Nucleus accumbens (tissue), 56 donors: ENCODE measurements at regions not wholly inside any gene's neighbourhood (a gene's known extent, or its start where the extent isn't known, plus 50 kb on each side); places are given as distances from the start of the nearest gene placed in this dataset.
"Not testable (repeated sequence)": the region's sequence is repeated elsewhere in the genome, so short reads cannot be mapped to it uniquely, and the experiment has no call there.

Experiments
- DNase-seq, 56 donors: peaks; one replicate each; lab custom pipeline; 2025; lab: John Stamatoyannopoulos, UW

DNA sequence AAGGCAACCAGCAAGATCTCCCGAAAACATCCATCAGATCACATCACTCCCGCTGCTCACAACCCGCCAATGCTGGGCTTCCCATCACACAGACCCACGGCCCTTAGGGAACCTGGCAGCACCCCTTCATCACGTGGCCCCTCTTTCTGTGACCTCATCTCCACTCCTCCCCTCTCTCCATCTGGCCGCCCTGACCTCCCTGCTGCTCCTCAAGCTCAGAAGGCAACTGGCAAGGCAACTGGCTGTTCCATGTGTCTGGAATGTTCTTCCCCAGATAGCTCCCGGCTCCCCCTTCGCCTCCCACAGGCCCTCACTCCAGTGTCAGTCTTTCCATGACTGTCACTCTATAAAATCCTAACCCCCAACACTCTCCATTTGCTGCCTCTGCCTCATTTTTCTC lies 113.0 kb upstream of the ERG start:
- DNase-seq = no peak

DNA sequence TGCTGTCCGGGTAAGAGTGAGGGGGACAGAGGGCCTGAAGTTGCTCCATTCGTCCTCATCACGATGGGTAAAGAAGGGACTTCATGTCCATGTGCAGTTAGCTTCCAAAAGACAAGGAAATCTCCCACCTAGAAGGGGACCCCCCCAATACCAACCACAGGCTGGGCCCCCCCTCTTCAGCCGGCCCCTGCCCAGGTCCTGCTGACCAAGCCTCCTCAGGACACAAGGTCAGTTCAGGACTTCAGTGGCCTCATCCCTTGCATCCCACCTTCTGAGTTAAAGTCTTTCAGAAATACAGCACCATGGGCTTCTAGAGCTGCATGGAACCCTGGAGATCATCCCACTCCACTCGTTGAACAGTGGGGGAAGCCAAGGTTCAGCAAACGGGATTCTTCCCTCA lies 115.4 kb upstream of the ERG start:
- DNase-seq = no peak

DNA sequence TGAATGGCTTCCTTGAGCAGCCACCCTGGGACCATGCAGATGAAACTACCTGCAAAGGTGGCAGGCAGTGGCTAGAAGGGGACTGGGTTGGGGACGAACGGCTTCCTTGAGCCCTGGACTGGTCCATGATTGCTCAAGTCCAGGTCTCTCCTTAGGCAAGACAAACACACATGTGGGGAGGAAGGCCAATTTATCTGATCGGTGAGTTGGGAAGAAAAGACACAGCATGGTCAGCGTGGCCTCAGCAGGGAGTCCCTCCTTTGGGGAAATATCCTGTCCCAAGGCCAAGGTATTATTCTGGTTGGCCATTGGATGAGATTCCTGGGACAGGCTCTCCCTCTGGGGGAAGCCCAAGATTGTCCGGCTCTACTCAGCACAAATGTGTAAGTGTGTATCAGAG lies 116.3 kb upstream of the ERG start:
- DNase-seq = no peak

GRCh38 chr21:38619480-38619879 lies 121.2 kb upstream of the ERG start:
- no peak for DNase-seq

DNA sequence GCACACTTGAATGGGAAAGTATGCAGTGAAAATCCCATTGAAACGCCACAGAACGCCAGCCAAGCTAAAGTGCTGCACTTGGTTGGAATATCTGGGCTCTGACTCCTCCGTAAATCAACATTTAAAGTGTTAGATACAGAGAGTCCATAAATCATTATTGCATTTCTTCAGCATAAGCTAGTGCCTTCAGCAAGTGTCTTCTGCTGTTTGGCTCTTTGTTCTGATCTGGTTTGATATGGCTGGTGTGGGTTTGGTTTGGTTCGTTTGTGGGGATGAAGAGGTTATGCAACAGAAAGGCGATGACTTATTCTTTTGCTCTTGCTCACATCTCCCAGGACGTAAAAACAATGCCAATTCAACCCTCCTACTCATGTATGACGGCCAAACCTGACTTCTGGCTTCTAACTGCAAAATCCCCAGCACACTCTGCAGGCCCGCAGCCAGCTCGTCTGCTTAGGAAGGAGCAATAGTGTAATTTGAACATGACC lies 121.8 kb upstream of the ERG start:
- DNase-seq = no peak

DNA sequence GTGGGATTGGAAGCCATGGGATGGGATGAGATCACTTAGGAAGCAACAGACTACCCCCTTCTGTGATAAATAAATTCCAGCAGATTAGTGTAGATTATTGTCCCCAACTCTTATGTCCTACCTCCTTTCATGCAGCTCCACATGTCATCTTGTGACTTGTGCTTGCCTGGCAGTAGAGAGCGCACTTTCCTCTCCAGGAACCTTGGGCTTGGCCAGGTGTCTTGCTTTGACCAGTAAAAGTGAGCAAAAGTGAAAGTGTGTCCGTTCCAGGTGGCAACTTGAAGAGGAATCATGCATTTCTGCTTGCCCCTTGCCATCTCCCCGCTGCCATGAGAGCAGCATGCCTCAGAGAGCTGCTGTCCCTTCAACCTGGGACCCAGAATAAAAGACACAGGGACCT lies 122.9 kb upstream of the ERG start:
- no peak for DNase-seq

DNA sequence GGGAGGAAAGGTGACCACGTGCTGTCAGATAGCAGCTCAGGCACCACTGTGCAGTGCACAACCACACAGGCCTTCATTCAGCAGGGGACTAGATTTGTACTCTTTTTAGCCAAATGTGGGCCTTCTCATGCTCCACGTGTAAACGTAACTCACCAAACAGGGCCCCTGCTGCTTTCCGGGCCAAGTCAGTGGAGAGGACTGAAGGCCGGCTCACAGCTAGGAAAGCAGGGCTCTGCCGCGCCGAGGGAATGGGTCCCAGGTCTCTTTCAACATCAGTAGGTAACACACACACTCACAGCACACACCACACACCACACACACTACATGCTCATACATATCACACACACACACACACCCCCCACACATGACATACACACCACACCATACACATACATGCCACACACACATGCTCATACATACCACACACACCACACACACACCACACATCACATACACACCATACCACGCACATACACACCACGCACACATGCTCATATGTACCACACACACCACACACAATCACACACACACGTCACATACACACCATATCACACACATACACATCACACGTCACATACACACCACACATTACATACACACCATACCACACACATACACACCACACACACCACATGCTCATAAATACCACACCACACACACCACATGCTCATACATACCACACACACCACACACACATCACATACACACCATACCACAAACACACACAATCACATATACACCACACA lies 124.0 kb upstream of the ERG start:
- DNase-seq = no peak

DNA sequence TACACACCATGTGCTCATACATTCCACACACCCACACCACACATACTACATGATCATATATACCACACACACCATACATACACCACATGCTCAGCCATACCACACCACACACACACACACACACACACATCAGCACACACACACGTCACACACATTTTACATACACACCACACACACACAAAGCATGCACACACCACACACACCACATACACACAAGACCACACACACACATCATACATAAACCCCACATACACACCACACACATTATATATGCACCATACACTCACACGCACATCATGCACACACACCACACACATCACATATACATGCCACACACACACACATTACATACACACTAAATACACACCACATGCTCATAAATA lies 124.5 kb upstream of the ERG start:
- DNase-seq = no peak

- DNase-seq = no peak
These were observed 125.3 kb upstream of the ERG start for GRCh38 chr21:38623552-38623951.

DNA sequence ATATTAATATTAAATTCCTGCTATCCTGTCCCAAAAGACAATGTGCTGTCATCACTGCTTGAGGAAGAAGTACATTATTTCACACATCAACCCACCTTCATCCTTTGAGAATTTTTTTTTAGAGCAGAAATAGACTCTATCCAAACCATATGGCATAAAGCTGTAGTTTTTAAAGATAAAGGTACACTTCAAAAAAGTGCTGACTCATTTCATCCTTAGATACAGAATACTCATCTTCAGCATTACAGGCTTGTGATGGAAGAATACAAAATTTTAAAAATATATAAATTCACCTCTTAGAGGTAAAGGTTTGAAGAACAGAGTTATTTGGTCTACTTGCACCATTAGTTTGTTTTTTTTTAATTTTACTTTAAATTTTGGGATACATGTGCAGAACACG lies 126.7 kb upstream of the ERG start:
- DNase-seq = no peak

DNA sequence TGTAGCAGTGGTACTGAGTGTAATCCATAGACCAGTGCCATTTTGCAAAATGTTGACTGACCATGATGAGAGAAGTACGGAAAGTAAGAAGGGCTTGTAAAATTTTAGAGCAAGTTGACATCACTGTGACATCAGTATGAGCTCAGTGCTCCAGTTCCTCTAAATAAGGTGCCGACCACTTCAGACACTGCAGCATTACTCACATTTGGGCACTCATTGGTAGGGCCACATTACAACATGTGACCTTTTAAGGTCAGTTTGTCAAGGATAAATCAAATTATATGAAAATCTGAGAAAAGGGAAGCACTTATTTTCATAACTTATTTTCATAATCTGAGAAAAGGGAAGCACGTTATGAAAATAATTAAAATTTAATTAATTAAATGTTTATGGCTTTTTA lies 128.0 kb upstream of the ERG start:
- DNase-seq = no peak

- no peak for DNase-seq
These were observed 130.1 kb upstream of the ERG start for GRCh38 chr21:38628349-38628748.

- peak in 3 of 56 donors; percentile 3 to 23 (median 3) for DNase-seq
These were observed 132.9 kb upstream of the ERG start for GRCh38 chr21:38631206-38631605.

DNA sequence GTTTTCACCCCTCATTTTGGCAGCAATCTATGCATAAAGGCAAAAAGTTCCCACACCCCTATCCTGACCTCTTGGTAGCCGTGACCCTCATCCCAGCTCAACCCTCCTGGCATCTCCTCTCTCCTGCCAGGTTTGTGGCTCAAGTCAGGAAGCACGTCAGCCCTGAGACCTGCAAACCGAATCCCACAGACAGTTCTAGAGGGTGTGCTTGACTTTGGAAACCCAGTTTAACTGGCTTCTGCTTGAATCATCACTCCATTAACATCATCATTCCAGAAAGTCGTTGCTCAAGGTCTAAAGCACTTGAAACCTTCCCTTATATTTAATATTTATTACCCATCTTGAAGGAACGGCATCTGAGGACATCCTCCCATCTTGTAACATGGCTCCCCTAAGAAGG lies 133.4 kb upstream of the ERG start:
- no peak for DNase-seq

GRCh38 chr21:38637161-38637560 lies 138.9 kb upstream of the ERG start:
- no peak for DNase-seq

DNA sequence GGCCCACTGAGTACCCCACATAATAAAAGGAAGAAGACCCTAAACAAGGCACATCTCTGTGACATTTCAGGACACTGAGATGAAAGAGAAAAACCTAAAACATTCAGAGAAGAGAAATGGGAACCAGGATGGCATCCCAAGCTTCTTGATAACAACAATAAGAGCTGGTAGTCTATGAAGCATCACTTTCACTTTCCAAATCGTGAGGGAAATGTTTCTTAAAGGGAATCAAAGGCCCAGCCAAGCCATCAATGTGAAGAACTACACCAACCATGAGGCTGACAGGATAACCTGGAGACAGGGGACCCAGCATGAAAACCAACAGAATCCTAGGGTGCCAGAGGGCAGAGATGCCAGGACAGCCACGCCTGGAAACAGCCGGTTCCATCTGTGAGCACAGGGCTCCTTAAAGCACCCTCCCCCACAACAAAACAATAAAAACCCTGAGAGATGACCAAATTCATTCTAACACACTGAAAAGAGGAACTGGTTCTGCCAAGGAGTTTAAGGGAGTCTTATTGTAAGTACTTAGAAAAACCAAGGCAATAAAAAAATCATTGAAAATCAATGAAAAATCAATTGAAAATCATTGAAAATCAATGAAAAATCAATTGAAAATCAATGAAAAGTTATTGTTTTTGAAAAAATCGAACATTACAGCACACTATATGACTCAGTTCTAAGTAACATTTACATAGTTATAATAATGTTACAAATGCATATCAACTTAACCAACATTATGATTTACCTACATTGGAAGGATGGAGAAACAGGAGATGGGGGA lies 141.5 kb upstream of the ERG start:
- no peak for DNase-seq

DNA sequence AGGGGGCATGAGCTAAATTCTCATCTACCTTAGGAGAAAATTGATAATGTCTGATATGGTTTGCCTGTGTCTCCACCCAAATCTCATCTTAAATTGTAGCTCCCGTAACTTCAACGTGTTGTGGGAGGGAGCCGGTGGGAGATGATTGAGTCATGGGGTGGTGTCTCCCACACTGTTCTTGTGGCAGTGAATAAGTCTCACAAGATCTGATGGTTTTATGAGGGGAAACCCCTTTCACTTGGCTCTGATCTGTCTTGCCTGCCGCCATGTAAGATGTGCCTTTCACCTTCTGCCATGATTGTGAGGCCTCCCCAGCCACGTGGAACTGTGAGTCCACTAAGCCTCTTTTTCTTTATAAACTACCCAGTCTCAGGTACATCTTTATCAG lies 142.1 kb upstream of the ERG start:
- not testable (repeated sequence) for DNase-seq

- no peak for DNase-seq
These were observed 145.2 kb upstream of the ERG start for GRCh38 chr21:38643404-38644023.

GRCh38 chr21:38645282-38645681 lies 147.0 kb upstream of the ERG start:
- no peak for DNase-seq

GRCh38 chr21:38646213-38646837 lies 148.0 kb upstream of the ERG start:
- DNase-seq = peak in 1 of 56 donors; percentile 3

DNA sequence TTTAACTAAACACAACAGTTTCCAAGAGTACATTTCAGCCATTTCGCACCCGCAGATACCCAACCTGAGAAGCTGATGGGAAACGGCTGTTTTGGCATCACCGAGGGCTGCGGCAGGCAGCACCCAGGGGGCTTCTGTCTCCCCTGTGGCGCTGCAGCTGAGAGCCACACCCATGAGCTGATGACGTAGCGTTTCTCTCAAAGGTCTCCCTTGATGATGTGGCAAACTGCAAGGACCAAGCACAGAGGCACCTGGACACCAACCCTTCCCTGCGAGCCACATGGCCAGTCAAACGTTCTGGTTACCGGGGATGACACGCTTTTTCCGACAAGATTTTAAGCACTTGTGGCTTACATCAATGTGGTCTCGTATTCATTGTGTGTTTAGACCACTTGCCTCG lies 150.8 kb upstream of the ERG start:
- no peak for DNase-seq
